ENCODE measurements at regions not wholly inside any gene's neighbourhood (a gene's known extent, or its start where the extent isn't known, plus 50 kb on each side); places are given as distances from the start of the nearest gene placed in this dataset.

DNA sequence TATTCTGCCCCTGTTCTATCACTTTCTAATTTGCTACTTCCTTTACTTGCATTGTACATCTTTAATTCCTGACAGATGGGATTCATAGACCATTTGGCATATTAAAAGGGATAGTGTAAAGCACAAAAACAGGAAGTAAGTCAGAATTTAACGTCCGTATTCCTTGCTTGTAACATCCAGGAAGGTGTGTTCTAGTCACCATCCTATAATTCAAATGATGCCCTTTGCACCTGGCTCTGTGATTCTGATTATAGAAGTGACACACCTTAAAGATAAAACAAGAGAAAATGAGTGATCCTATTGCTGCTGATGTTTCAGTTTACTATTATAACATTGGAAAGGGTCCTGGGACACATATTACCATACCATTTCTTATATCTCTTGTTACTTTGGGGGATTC, 238.7 kb upstream of the NR3C2 start:
- Mint-ChIP-seq H3K9me3 (peaks cover 8 to 11% of the 10 kb centered on the region in 2 donors), H3K36me3 (no peaks in the 10 kb centered on the region), H3K27me3 (ENCODE audit: low read depth in 2 of 2) (no peaks in the 10 kb centered on the region), H3K27ac (no peak overlapping the region), H3K4me3 (no peak overlapping the region), H3K4me1 (no peaks in the 10 kb centered on the region)
- intact Hi-C loops (cut with micrococcal nuclease) = no loop called here
- no peak overlapping the region for H3K27ac ChIP-seq (ENCODE audit: low read length)
- H3K36me3 ChIP-seq (ENCODE audit: control insufficient read depth, insufficient read depth, low read length) = no peaks in the 10 kb centered on the region
- H3K27me3 ChIP-seq (ENCODE audit: control insufficient read depth, insufficient read depth, low read length) = no peaks in the 10 kb centered on the region
- no peak for DNase-seq
- no peaks in the 10 kb centered on the region for H3K4me1 ChIP-seq (ENCODE audit: control insufficient read depth, insufficient read depth, low read length)
- no CpG with 5 or more reads among the region's 2 CpGs for WGBS (ENCODE audit: insufficient coverage)
- TF ChIP-seq, protein P1, sequence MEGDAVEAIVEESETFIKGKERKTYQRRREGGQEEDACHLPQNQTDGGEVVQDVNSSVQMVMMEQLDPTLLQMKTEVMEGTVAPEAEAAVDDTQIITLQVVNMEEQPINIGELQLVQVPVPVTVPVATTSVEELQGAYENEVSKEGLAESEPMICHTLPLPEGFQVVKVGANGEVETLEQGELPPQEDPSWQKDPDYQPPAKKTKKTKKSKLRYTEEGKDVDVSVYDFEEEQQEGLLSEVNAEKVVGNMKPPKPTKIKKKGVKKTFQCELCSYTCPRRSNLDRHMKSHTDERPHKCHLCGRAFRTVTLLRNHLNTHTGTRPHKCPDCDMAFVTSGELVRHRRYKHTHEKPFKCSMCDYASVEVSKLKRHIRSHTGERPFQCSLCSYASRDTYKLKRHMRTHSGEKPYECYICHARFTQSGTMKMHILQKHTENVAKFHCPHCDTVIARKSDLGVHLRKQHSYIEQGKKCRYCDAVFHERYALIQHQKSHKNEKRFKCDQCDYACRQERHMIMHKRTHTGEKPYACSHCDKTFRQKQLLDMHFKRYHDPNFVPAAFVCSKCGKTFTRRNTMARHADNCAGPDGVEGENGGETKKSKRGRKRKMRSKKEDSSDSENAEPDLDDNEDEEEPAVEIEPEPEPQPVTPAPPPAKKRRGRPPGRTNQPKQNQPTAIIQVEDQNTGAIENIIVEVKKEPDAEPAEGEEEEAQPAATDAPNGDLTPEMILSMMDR (IDR thresholded peaks at IDR 0.05) = no peak
- ATAC-seq = no peak
- no peaks in the 10 kb centered on the region for H3K9me3 ChIP-seq (ENCODE audit: control insufficient read depth, insufficient read depth, low read length)
- H3K4me3 ChIP-seq (ENCODE audit: low read length) = no peak overlapping the region

DNA sequence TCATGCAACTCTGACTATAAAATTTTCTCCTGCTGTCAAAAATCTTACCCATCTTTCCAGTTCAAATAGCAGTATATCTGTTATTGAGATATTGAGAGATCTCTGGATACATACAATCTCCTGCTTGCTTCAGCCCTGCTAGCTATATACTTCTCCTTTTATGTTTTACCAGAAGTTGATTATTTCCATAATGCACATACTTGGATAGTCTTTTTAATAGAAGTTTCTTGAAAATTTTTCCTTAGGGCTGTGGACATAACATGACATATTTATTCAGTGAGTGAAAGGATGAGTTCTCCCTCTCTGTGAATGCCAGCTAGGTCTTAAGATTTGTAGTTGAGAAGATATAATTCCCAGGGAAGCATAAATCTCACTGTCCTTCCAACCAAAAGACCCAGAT, 234.1 kb upstream of the NR3C2 start:
- peaks cover 5 to 11% of the 10 kb centered on the region in 2 donors for H3K9me3 Mint-ChIP-seq
- H3K4me1 ChIP-seq (ENCODE audit: control insufficient read depth, insufficient read depth, low read length) = no peaks in the 10 kb centered on the region

DNA sequence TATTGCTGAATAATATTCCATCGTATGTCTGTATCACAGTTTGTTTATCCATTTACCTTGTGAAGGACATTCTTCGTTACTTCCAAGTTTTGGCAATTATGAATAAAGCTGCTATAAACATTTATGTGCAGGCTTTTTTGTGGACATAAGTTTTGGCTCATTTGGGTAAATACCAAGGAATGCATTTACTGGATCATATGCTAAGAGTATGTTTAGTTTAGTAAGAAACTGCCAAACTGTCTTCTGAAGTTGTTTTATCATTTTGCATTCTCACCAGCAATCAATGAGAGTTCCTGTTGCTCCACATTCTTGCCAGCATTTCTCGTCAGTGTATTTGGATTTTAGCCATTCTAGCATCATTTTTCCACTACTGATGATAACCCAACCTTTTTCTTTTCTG, 232.7 kb upstream of the NR3C2 start:
- H3K27me3 Mint-ChIP-seq (ENCODE audit: low read depth in 2 of 2) = no peaks in the 10 kb centered on the region
- TF ChIP-seq, protein P1 (IDR thresholded peaks at IDR 0.05) = no peak
- H3K9me3 Mint-ChIP-seq = peaks cover 3 to 11% of the 10 kb centered on the region in 2 donors
- Histone ChIP-seq H3K4me3 (ENCODE audit: low read length) (no peak overlapping the region), H3K9me3 (ENCODE audit: control insufficient read depth, insufficient read depth, low read length) (no peaks in the 10 kb centered on the region), H3K36me3 (ENCODE audit: control insufficient read depth, insufficient read depth, low read length) (no peaks in the 10 kb centered on the region), H3K27ac (ENCODE audit: low read length) (no peak overlapping the region), H3K4me1 (ENCODE audit: control insufficient read depth, insufficient read depth, low read length) (no peaks in the 10 kb centered on the region), H3K27me3 (ENCODE audit: control insufficient read depth, insufficient read depth, low read length) (no peaks in the 10 kb centered on the region)
- DNase-seq (no peak), ATAC-seq (no peak)
- H3K36me3 Mint-ChIP-seq = no peaks in the 10 kb centered on the region
- WGBS (ENCODE audit: insufficient coverage) = 93% methylated on average over 3 of the region's 3 CpGs
- H3K27ac Mint-ChIP-seq = no peak overlapping the region
- intact Hi-C loops (cut with micrococcal nuclease) = no loop called here
- H3K4me3 Mint-ChIP-seq = no peak overlapping the region
- no peaks in the 10 kb centered on the region for H3K4me1 Mint-ChIP-seq

More for the DNA sequence above, 234.1 kb upstream of the NR3C2 start:
- H3K4me3 ChIP-seq (ENCODE audit: low read length) = no peak overlapping the region
- H3K9me3 ChIP-seq (ENCODE audit: control insufficient read depth, insufficient read depth, low read length) = no peaks in the 10 kb centered on the region
- Mint-ChIP-seq H3K36me3 (no peaks in the 10 kb centered on the region), H3K4me3 (no peak overlapping the region), H3K4me1 (no peaks in the 10 kb centered on the region), H3K27ac (no peak overlapping the region), H3K27me3 (ENCODE audit: low read depth in 2 of 2) (no peaks in the 10 kb centered on the region)
- intact Hi-C loops (cut with micrococcal nuclease) = no loop called here
- no peaks in the 10 kb centered on the region for H3K27me3 ChIP-seq (ENCODE audit: control insufficient read depth, insufficient read depth, low read length)
- no peak overlapping the region for H3K27ac ChIP-seq (ENCODE audit: low read length)
- no peaks in the 10 kb centered on the region for H3K36me3 ChIP-seq (ENCODE audit: control insufficient read depth, insufficient read depth, low read length)
- ATAC-seq (no peak), DNase-seq (no peak)
- TF ChIP-seq, protein P1 (IDR thresholded peaks at IDR 0.05) = no peak

DNA sequence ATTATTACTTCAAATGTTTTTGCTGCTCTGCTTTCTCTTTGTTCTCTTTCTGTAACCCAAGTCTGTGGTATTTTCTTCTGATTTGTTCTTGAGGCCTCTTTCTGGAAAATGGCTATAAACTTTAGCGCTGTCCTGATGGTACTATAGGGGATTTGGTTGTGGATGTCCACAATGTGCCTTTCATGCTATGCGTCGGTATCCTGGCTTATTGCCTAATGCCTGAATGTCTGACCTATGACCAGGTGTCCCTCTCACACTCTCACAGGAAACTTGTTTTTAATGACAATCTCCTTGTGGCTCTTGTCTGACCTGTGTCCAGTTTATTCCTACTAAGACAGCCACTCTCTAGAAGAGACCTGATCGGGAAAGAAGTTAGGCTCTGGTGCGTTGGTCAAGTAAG, 222.4 kb upstream of the NR3C2 start:
- DNase-seq (no peak), ATAC-seq (no peak)
- no peaks in the 10 kb centered on the region for H3K4me1 ChIP-seq (ENCODE audit: control insufficient read depth, insufficient read depth, low read length)
- H3K27me3 Mint-ChIP-seq (ENCODE audit: low read depth in 2 of 2) = no peaks in the 10 kb centered on the region
- H3K9me3 Mint-ChIP-seq = peaks cover 10 to 19% of the 10 kb centered on the region in 2 donors
- H3K4me3 Mint-ChIP-seq = no peak overlapping the region
- H3K4me1 Mint-ChIP-seq = no peaks in the 10 kb centered on the region
- H3K9me3 ChIP-seq (ENCODE audit: control insufficient read depth, insufficient read depth, low read length) = no peaks in the 10 kb centered on the region
- H3K27ac Mint-ChIP-seq = no peak overlapping the region
- 96% methylated on average over 5 of the region's 5 CpGs for WGBS (ENCODE audit: insufficient coverage)
- intact Hi-C loops (cut with micrococcal nuclease) = no loop called here
- TF ChIP-seq, protein P1 (IDR thresholded peaks at IDR 0.05) = no peak
- H3K36me3 ChIP-seq (ENCODE audit: control insufficient read depth, insufficient read depth, low read length) = no peaks in the 10 kb centered on the region
- H3K27ac ChIP-seq (ENCODE audit: low read length) = no peak overlapping the region
- H3K27me3 ChIP-seq (ENCODE audit: control insufficient read depth, insufficient read depth, low read length) = no peaks in the 10 kb centered on the region
- H3K36me3 Mint-ChIP-seq = peaks cover 4% of the 10 kb centered on the region
- H3K4me3 ChIP-seq (ENCODE audit: low read length) = no peak overlapping the region

All from natural killer cell (primary cell).